Gastroesophageal sphincter (tissue), 4 donors: ENCODE measurements at regions not wholly inside any gene's neighbourhood (a gene's known extent, or its start where the extent isn't known, plus 50 kb on each side); places are given as distances from the start of the nearest gene placed in this dataset.

Experiments used
- ATAC-seq: fragments of 150-250 bp; one replicate; pipeline ENCODE4 v1.9.1; 2016; ENCODE audit warnings: mild to moderate bottlenecking, moderate library complexity
- H3K27ac ChIP-seq, 4 donors: fragments of 200-600 bp; sonication (generic) in 3 of 4; 1 replicate in 3 of 4; 2 replicates in 1 of 4; pipeline ENCODE4 v1.5.1; 2016 to 2019
- H3K27me3 ChIP-seq: fragments of 200-600 bp; sonication (generic); one replicate; pipeline ENCODE4 v1.5.1; 2019
- H3K36me3 ChIP-seq, 2 donors: fragments of 200-600 bp; sonication (generic); one replicate each; pipeline ENCODE4 v1.5.1; 2019; ENCODE audit warnings: control low read depth in 1 of 2
- H3K4me1 ChIP-seq, 3 donors: fragments of 200-600 bp; sonication (generic); 1 replicate in 2 of 3; 2 replicates in 1 of 3; pipeline ENCODE4 v1.5.1; 2016 to 2019; ENCODE audit warnings: control low read depth in 2 of 3
- H3K4me3 ChIP-seq, 2 donors: fragments of 200-600 bp; sonication (generic); one replicate each; pipeline ENCODE4 v1.5.1; 2019; ENCODE audit warnings: mild to moderate bottlenecking in 1 of 2, moderate library complexity in 1 of 2
- H3K9me3 ChIP-seq, 3 donors: fragments of 200-600 bp; sonication (generic); one replicate each; pipeline ENCODE4 v1.5.1; 2017 to 2019; ENCODE audit warnings: control low read depth in 2 of 3
- CTCF ChIP-seq, 4 experiments: fragments of 200-600 bp in 2 of 4; fragments of 450-650 bp in 2 of 4; sonication (generic) in 1 of 4; IDR thresholded peaks; one replicate each; pipeline ENCODE4 v1.5.1; 2017 to 2019; ENCODE audit warnings: antibody characterized with exemption in 4 of 4, mild to moderate bottlenecking in 2 of 4, moderate library complexity in 2 of 4
- EP300 ChIP-seq: sonication (generic); formaldehyde crosslinking; IDR thresholded peaks from one replicate; pipeline ENCODE4 v1.6.1; 2017; ENCODE audit warnings: antibody characterized with exemption, mild to moderate bottlenecking
- POLR2A ChIP-seq, 2 donors: fragments of 450-650 bp; IDR thresholded peaks; one replicate each; pipeline ENCODE4 v1.6.1; 2017; ENCODE audit warnings: antibody characterized with exemption in 2 of 2, mild to moderate bottlenecking in 2 of 2, moderate library complexity in 1 of 2
- POLR2AphosphoS5 ChIP-seq: sonication (generic); formaldehyde crosslinking; IDR thresholded peaks from one replicate; pipeline ENCODE4 v1.6.1; 2017; ENCODE audit warnings: antibody characterized with exemption
- WGBS, 2 donors: methylation state at CpG; one replicate each; pipeline ENCODE4 v1.1.5; 2018; ENCODE audit warnings: low coverage in 1 of 2; 5-methylcytosine and 5-hydroxymethylcytosine counted together

- Histone ChIP-seq H3K4me1 (no peaks in the 10 kb centered on the region), H3K4me3 (no peak overlapping the region), H3K27me3 (peaks cover 29% of the 10 kb centered on the region), H3K27ac (no peak overlapping the region), H3K36me3 (no peaks in the 10 kb centered on the region), H3K9me3 (peaks cover 0 to 8% (median 0%) of the 10 kb centered on the region in 3 donors)
- ATAC-seq = no peak
- 56 to 61% methylated on average over 3 to 7 of the region's 9 CpGs for whole genome bisulfite sequencing, 2 donors
- TF ChIP-seq POLR2A (IDR thresholded peaks at IDR 0.05) = no peak
- TF ChIP-seq EP300 = no peak
- TF ChIP-seq CTCF (IDR thresholded peaks at IDR 0.05) = no peak
- no peak for TF ChIP-seq POLR2AphosphoS5
Observed at GRCh38 chr2:235343156-235343774, 150.6 kb upstream of the AGAP1 start.

GRCh38 chr2:235343869-235344268, 150.0 kb upstream of the AGAP1 start:
- Histone ChIP-seq H3K4me3 (no peak overlapping the region), H3K27ac (no peak overlapping the region), H3K9me3 (peaks cover 0 to 2% (median 0%) of the 10 kb centered on the region in 3 donors), H3K27me3 (peaks cover 33% of the 10 kb centered on the region), H3K36me3 (no peaks in the 10 kb centered on the region), H3K4me1 (no peaks in the 10 kb centered on the region)
- ATAC-seq = no peak
- WGBS, 2 donors = 29 to 32% methylated on average over 7 to 10 of the region's 10 CpGs
- TF ChIP-seq POLR2A (IDR thresholded peaks at IDR 0.05) (no peak), POLR2AphosphoS5 (no peak), CTCF (IDR thresholded peaks at IDR 0.05) (no peak), EP300 (no peak)

GRCh38 chr2:235345745-235346144, 148.1 kb upstream of the AGAP1 start:
- H3K4me3 ChIP-seq = no peak overlapping the region
- TF ChIP-seq POLR2AphosphoS5 = no peak
- no peak for TF ChIP-seq EP300
- no peak for TF ChIP-seq CTCF (IDR thresholded peaks at IDR 0.05)
- no peak for TF ChIP-seq POLR2A (IDR thresholded peaks at IDR 0.05)
- H3K36me3 ChIP-seq = no peaks in the 10 kb centered on the region
- H3K27ac ChIP-seq = no peak overlapping the region
- H3K4me1 ChIP-seq = no peaks in the 10 kb centered on the region
- peaks cover 45% of the 10 kb centered on the region for H3K27me3 ChIP-seq
- ATAC-seq = no peak
- WGBS, 2 donors = 89 to 100% methylated on average over 1 of the region's 1 CpG
- H3K9me3 ChIP-seq = no peaks in the 10 kb centered on the region

- no peaks in the 10 kb centered on the region for H3K4me1 ChIP-seq
- no peak overlapping the region for H3K4me3 ChIP-seq
- no peak overlapping the region for H3K27ac ChIP-seq
- ATAC-seq = no peak
- H3K36me3 ChIP-seq = no peaks in the 10 kb centered on the region
- H3K9me3 ChIP-seq = no peaks in the 10 kb centered on the region
- WGBS, 2 donors = 76 to 80% methylated on average over 8 of the region's 8 CpGs
- H3K27me3 ChIP-seq = peaks cover 45% of the 10 kb centered on the region
- TF ChIP-seq POLR2A (IDR thresholded peaks at IDR 0.05) (no peak), POLR2AphosphoS5 (no peak), EP300 (no peak), CTCF (IDR thresholded peaks at IDR 0.05) (no peak)
Observed at GRCh38 chr2:235347691-235348090, 146.2 kb upstream of the AGAP1 start.

GRCh38 chr2:235348329-235348728, 145.5 kb upstream of the AGAP1 start:
- Histone ChIP-seq H3K36me3 (no peaks in the 10 kb centered on the region), H3K27ac (no peak overlapping the region), H3K4me1 (no peaks in the 10 kb centered on the region), H3K27me3 (peaks cover 45% of the 10 kb centered on the region), H3K4me3 (no peak overlapping the region), H3K9me3 (no peaks in the 10 kb centered on the region)
- 73 to 83% methylated on average over 6 to 7 of the region's 8 CpGs for WGBS, 2 donors
- TF ChIP-seq CTCF (IDR thresholded peaks at IDR 0.05) (no peak), POLR2A (IDR thresholded peaks at IDR 0.05) (no peak), POLR2AphosphoS5 (no peak)
- no peak for ATAC-seq
